ENCODE measurements at regions not wholly inside any gene's neighbourhood (a gene's known extent, or its start where the extent isn't known, plus 50 kb on each side); places are given as distances from the start of the nearest gene placed in this dataset.

GRCh38 chr13:66106246-66106645 is 1123.9 kb downstream of the PCDH9 start:
- no peak for TF ChIP-seq EZH2 (IDR thresholded peaks at IDR 0.05)
- TF ChIP-seq POLR2AphosphoS5 (IDR thresholded peaks at IDR 0.05; ENCODE audit: borderline replicate concordance, low read depth, low read length): no peak
- no peak for TF ChIP-seq FOXP2 (optimal IDR thresholded peaks at IDR 0.05; ENCODE audit: control extremely low read depth, extremely low read length, insufficient read depth)
